Body of pancreas (tissue), 4 donors: ENCODE measurements at regions not wholly inside any gene's neighbourhood (a gene's known extent, or its start where the extent isn't known, plus 50 kb on each side); places are given as distances from the start of the nearest gene placed in this dataset.

Source experiments
- ATAC-seq: fragments of 150-250 bp; one replicate; pipeline ENCODE4 v1.9.1; 2016
- DNase-seq, 4 donors: peaks; one replicate each; pipeline ENCODE4 v3.0.0-alpha.2; 2019
- H3K27ac ChIP-seq, 4 donors: fragments of 200-600 bp; sonication (generic); 1 replicate in 3 of 4; 2 replicates in 1 of 4; pipeline versions ENCODE4 v1.5.1 to v1.6.1; 2016 to 2019; ENCODE audit warnings: mild to moderate bottlenecking in 1 of 4, mixed read lengths in 1 of 4, moderate library complexity in 1 of 4
- H3K27me3 ChIP-seq, 2 donors: fragments of 200-600 bp; sonication (generic); one replicate each; pipeline ENCODE4 v1.6.0; 2016; ENCODE audit warnings: mild to moderate bottlenecking in 1 of 2
- H3K36me3 ChIP-seq, 2 donors: fragments of 200-600 bp; sonication (generic); replicated peaks in 1 of 2; 2 replicates each; pipeline ENCODE4 v1.5.1; 2016; ENCODE audit warnings: low read depth in 2 of 2; ENCODE audit not compliant: insufficient read depth in 1 of 2
- H3K4me1 ChIP-seq: fragments of 200-600 bp; sonication (generic); one replicate; pipeline ENCODE4 v1.6.0; 2016
- H3K4me3 ChIP-seq, 2 donors: fragments of 200-600 bp; sonication (generic); 1 replicate in 1 of 2; 2 replicates in 1 of 2; pipeline ENCODE4 v1.5.1; 2016 to 2019
- H3K9me3 ChIP-seq, 3 donors: fragments of 200-600 bp; sonication (generic); 1 replicate in 2 of 3; 2 replicates in 1 of 3; pipeline ENCODE4 v1.5.1; 2016
- POLR2A ChIP-seq, 3 donors: fragments of 450-650 bp; IDR thresholded peaks; one replicate each; pipeline ENCODE4 v1.6.1; 2016; ENCODE audit warnings: antibody characterized with exemption in 3 of 3, mild to moderate bottlenecking in 2 of 3
- WGBS, 2 donors: methylation state at CpG; one replicate each; pipeline ENCODE4 v1.1.5; 2017; 5-methylcytosine and 5-hydroxymethylcytosine counted together
- intact Hi-C: fragments of 100-400 bp; cut with DNase I; formaldehyde crosslinking; loops from one replicate; pipeline ENCODE4 v1.15.1; 2023
- TF ChIP-seq, protein P1 (sequence below), 7 experiments: fragments of 450-650 bp in 4 of 7; fragments of 200-600 bp in 3 of 7; sonication (generic) in 3 of 7; IDR thresholded peaks; one replicate each; pipeline ENCODE4 v1.5.1; 2016 to 2019; ENCODE audit warnings: antibody characterized with exemption in 7 of 7

DNA sequence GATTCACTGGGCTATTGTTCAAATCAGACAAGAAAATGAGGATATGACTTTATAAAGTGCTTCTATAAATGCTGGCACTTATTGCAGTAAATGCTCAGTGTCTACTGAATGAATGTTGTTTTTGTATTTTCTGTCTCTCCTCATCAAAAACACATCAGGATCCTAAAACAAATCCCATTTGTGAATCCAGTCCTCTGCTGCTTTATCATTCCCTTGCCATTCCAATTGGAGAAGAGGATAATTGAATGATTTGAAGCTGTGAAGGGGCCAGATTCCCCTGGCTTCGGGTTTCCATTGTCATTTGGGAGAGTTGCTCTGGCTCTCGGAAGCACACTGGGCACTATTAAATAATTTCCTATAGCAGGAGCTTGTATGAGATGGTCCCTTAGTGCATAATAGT is 666.8 kb downstream of the ACTL7B start:
- ATAC-seq: no peak
- no peaks in the 10 kb centered on the region for H3K36me3 ChIP-seq
- TF ChIP-seq, protein P1, sequence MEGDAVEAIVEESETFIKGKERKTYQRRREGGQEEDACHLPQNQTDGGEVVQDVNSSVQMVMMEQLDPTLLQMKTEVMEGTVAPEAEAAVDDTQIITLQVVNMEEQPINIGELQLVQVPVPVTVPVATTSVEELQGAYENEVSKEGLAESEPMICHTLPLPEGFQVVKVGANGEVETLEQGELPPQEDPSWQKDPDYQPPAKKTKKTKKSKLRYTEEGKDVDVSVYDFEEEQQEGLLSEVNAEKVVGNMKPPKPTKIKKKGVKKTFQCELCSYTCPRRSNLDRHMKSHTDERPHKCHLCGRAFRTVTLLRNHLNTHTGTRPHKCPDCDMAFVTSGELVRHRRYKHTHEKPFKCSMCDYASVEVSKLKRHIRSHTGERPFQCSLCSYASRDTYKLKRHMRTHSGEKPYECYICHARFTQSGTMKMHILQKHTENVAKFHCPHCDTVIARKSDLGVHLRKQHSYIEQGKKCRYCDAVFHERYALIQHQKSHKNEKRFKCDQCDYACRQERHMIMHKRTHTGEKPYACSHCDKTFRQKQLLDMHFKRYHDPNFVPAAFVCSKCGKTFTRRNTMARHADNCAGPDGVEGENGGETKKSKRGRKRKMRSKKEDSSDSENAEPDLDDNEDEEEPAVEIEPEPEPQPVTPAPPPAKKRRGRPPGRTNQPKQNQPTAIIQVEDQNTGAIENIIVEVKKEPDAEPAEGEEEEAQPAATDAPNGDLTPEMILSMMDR (IDR thresholded peaks at IDR 0.05): no peak
- TF ChIP-seq POLR2A (IDR thresholded peaks at IDR 0.05): no peak

DNA sequence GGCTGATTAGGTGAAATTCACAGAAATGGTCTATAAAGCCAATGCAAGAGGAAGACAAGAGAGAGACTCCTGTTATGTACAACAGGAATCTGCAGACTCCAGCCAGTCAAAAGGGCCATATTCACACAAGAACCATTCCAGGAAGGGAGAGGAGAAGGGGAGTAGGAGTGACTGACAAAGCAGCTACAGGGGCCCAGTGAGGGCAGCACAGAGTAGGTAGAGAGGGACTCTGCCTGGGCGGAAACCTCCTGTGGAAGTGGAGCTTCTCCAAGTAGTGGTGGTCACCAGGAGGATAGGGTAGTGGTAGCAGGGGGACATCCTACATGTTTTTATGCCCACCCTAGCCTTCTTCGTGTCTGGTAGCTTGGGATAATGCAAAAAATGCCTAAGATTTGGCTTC is 667.3 kb downstream of the ACTL7B start:
- Histone ChIP-seq H3K36me3 (no peaks in the 10 kb centered on the region), H3K27ac (no peak overlapping the region), H3K27me3 (no peaks in the 10 kb centered on the region), H3K9me3 (no peaks in the 10 kb centered on the region), H3K4me3 (no peak overlapping the region), H3K4me1 (no peaks in the 10 kb centered on the region)
- TF ChIP-seq, protein P1 (IDR thresholded peaks at IDR 0.05): no peak
- TF ChIP-seq POLR2A (IDR thresholded peaks at IDR 0.05): no peak
- DNase-seq (no peak), ATAC-seq (no peak)
- intact Hi-C loops: no loop called here
- 64 to 81% methylated on average over 2 of the region's 2 CpGs for WGBS, 2 donors

More for the DNA sequence above, 666.8 kb downstream of the ACTL7B start:
- intact Hi-C loops: no loop called here
- Histone ChIP-seq H3K27me3 (no peaks in the 10 kb centered on the region), H3K9me3 (no peaks in the 10 kb centered on the region), H3K4me3 (no peak overlapping the region), H3K4me1 (peaks cover under 1% of the 10 kb centered on the region), H3K27ac (no peak overlapping the region)
- no peak for DNase-seq
- WGBS, 2 donors: 78 to 85% methylated on average over 2 of the region's 2 CpGs

DNA sequence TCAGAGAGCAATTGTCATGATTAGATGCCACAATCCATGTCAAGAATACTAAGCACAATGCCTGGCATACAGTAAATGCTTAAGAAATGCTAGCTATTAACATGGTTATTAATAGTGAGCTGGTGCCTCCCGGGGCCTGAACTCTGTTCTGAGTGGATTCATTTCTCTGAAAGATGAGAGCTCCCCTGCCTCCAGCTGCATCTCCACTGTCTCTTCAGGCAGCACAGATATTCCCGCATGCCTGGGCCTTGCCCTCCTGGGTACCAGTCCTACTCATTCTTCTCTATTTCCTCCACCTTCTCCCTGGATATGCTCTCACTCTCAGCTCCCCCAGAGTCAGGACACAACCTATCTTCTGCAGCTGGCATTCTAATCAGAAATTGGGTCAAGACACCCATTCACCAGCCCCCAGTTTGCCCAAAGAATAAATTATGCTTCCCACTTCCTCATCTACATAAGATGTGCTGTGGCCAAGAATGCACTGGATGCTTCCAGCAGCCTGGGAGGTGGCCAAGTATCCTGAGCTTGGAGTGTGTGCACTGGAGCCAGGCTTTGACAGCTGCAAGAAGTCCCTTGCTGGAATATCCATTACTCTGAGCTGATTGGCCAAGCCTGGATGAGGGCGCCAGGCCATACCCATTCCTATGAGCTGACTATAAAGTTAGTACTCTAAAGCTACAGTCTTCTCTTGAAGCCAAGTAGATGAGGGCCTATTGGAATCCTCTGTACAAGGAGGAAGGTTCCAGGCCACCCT is 669.0 kb downstream of the ACTL7B start:
- no peak for TF ChIP-seq POLR2A (IDR thresholded peaks at IDR 0.05)
- TF ChIP-seq, protein P1 (IDR thresholded peaks at IDR 0.05): no peak
- H3K4me1 ChIP-seq: no peaks in the 10 kb centered on the region
- H3K27me3 ChIP-seq: no peaks in the 10 kb centered on the region
- H3K27ac ChIP-seq: no peak overlapping the region
- no peaks in the 10 kb centered on the region for H3K9me3 ChIP-seq
- DNase-seq (peak in 3 of 4 donors; percentile 13 to 27 (median 25)), ATAC-seq (peak; percentile 12)
- 86 to 92% methylated on average over 3 of the region's 3 CpGs for WGBS, 2 donors
- intact Hi-C loops: no loop called here
- H3K4me3 ChIP-seq: no peak overlapping the region
- no peaks in the 10 kb centered on the region for H3K36me3 ChIP-seq

DNA sequence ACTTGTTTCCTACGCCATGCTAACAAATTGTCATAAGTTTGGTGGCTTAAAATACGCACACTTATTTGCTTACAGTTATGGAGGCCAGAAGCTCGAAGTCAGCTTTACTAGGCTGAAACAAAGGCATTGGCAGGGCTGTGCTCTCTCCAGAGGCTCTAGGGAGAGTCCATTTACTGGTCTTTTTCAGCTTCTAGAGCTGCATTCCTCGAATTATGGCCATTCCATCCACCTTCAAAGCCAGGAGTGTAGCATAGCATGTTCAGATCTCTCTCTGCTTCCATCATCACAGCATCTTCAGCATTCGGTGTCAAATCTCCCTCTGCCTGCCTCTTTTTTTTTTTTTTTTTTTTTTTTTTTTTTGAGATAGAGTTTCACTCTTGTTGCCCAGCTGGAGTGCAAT is 670.2 kb downstream of the ACTL7B start:
- TF ChIP-seq, protein P1 (IDR thresholded peaks at IDR 0.05): no peak
- no peak for TF ChIP-seq POLR2A (IDR thresholded peaks at IDR 0.05)
- H3K27ac ChIP-seq: no peak overlapping the region
- H3K27me3 ChIP-seq: no peaks in the 10 kb centered on the region
- H3K36me3 ChIP-seq: no peaks in the 10 kb centered on the region
- H3K9me3 ChIP-seq: no peaks in the 10 kb centered on the region
- ATAC-seq (no peak), DNase-seq (no peak)
- intact Hi-C loops: no loop called here
- H3K4me1 ChIP-seq: no peaks in the 10 kb centered on the region
- WGBS, 2 donors: 80 to 86% methylated on average over 5 of the region's 5 CpGs
- no peak overlapping the region for H3K4me3 ChIP-seq

DNA sequence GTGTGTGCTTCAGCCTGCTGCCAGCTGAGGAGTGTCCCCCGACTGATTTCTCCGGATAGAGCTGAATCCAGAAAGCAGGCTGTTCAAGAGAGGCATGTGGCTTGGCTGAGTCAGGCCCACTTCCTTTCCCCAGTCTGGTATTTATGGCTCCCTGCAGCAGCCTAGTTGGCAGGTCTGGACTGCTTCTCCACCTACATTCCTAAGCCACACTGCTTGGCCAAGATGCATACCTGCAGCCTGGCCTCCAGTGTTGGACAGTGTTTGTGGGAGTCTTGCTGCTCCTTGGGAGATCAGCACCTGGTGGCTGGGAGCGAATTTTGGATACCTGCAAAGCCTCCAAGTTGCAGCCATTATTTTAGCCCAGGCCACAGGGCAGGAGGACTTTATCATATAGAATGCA is 670.8 kb downstream of the ACTL7B start:
- Histone ChIP-seq H3K4me1 (no peaks in the 10 kb centered on the region), H3K4me3 (no peak overlapping the region), H3K27ac (no peak overlapping the region), H3K9me3 (no peaks in the 10 kb centered on the region), H3K36me3 (no peaks in the 10 kb centered on the region), H3K27me3 (no peaks in the 10 kb centered on the region)
- WGBS, 2 donors: 64 to 82% methylated on average over 3 of the region's 3 CpGs
- ATAC-seq: no peak
- intact Hi-C loops: no loop called here
- TF ChIP-seq, protein P1 (IDR thresholded peaks at IDR 0.05): no peak
- no peak for TF ChIP-seq POLR2A (IDR thresholded peaks at IDR 0.05)
- DNase-seq: peak in 1 of 4 donors; percentile 25
